Heart right ventricle (tissue), 16 donors: ENCODE measurements at regions not wholly inside any gene's neighbourhood (a gene's known extent, or its start where the extent isn't known, plus 50 kb on each side); places are given as distances from the start of the nearest gene placed in this dataset.

Source experiments
- ATAC-seq, 8 donors: fragments of 200-7000 bp; cut with Tn5 transposase; one replicate each; pipeline ENCODE4 v1.9.1; 2020; ENCODE audit warnings: mild to moderate bottlenecking in 8 of 8, moderate library complexity in 8 of 8, moderate number of reproducible peaks in 1 of 8
- DNase-seq, 2 donors: peaks; one replicate each; pipeline ENCODE4 v3.0.0-alpha.2; 2020
- H3K27ac ChIP-seq, 10 donors: fragments of 200-600 bp; sonication (generic) in 2 of 10; one replicate each; pipeline versions ENCODE4 v1.5.0 to v1.8.0; 2020 to 2022; ENCODE audit warnings: mild to moderate bottlenecking in 3 of 10
- H3K27me3 ChIP-seq, 7 donors: fragments of 200-600 bp; one replicate each; pipeline ENCODE4 v1.8.0; 2021 to 2022; ENCODE audit warnings: mild to moderate bottlenecking in 2 of 7
- H3K36me3 ChIP-seq, 9 donors: fragments of 200-600 bp; sonication (generic) in 1 of 9; one replicate each; pipeline versions ENCODE4 v1.5.0 to v1.8.0; 2020 to 2022; ENCODE audit warnings: mild to moderate bottlenecking in 2 of 9
- H3K4me1 ChIP-seq, 9 donors: fragments of 200-600 bp; sonication (generic) in 1 of 9; one replicate each; pipeline versions ENCODE4 v1.5.0 to v1.8.0; 2020 to 2022; ENCODE audit warnings: mild to moderate bottlenecking in 4 of 9
- H3K4me3 ChIP-seq, 10 donors: fragments of 200-600 bp; sonication (generic) in 2 of 10; one replicate each; pipeline versions ENCODE4 v1.5.0 to v1.8.0; 2020 to 2022; ENCODE audit warnings: mild to moderate bottlenecking in 7 of 10, moderate library complexity in 2 of 10
- H3K9me3 ChIP-seq, 11 donors: fragments of 200-600 bp in 10 of 11; sonication (generic) in 2 of 11; one replicate each; pipeline versions ENCODE4 v1.5.0 to v1.8.0; 2013 to 2022; ENCODE audit warnings: mild to moderate bottlenecking in 2 of 11, control low read depth in 1 of 11, moderate library complexity in 1 of 11
- WGBS, 2 donors: extraction: QIAGEN DNeasy Blood & Tissue Kit; methylation state at CpG; one replicate each; pipeline ENCODE4 v1.1.7; 2013; ENCODE audit warnings: inconsistent platforms in 1 of 2; 5-methylcytosine and 5-hydroxymethylcytosine counted together
- intact Hi-C, 10 donors: fragments of 100-400 bp; cut with DNase I; formaldehyde crosslinking; loops; one replicate each; pipeline versions ENCODE4 v1.11.1 to v1.14.2; 2022
- TF ChIP-seq, protein P1 (sequence below), 9 donors: fragments of 200-600 bp; sonication (generic) in 2 of 9; IDR thresholded peaks; one replicate each; pipeline versions ENCODE4 v1.5.0 to v1.8.0; 2021 to 2022; ENCODE audit warnings: antibody characterized with exemption in 9 of 9, mild to moderate bottlenecking in 5 of 9, moderate library complexity in 1 of 9
- donor health status: Arrhythmogenic right ventricular cardiomyopathy.
- donor health status: ischemic (EF 13 %, LVEDD 7.1; RV severe dilation, severe dysfunction).
- donor health status: healthy with polysubstance abuse.
- donor health status: DM: no; HTN: yes; CAD: no.
- donor health status: DM: no; HTN: no; CAD: no.
- donor health status: ischemic (EF 25% LVEDD 6.9; RV normal size, moderate dysfunction).
- donor health status: ischemic (EF 25% LVEDD 5.7; RV mildly dilated, moderate dysfunction).
- donor health status: healthy.
- donor health status: DM: yes; HTN: yes; CAD: no.
- donor health status: Ischemic cardiomyopathy.
- donor health status: ischemic (EF 35%, LVEDD 5.7; RV mildly dilated, moderate dysfunction).
- donor health status: nonischemic (EF 11% LVEDD 7.7; RV severe dilation, severe dysfunction).
- donor health status: DM: yes; HTN: yes; CAD: no.
- donor health status: PGD.
- donor health status: ischemic (EF 29% LVEDD 5.4; RV normal size, mild dysfunction).
- donor health status: nonischemic (EF 23%, LVEDD 6.1; RV moderate dilation, normal function).

DNA sequence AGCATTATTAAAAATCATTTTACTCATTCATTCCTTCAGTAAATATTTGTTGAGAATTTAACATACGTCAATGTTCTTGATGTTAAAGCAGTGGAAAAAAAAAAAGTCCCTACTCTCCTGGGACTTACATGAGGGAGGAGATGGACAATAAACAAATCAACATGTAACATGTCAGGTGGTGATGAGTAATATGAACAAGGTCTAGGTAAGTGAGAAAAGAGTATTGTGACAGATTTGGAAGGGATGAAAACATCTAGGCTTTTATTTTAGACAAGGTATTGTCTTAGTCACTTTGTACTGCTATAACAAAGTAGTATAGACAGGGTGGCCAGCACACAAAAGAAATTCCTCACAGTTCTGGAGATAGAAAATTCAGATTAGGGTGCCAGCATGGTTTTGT is 167.2 kb downstream of the FSCB start:
- no peaks in the 10 kb centered on the region for H3K4me1 ChIP-seq
- DNase-seq (no peak), ATAC-seq (no peak)
- H3K9me3 ChIP-seq: peaks cover 0 to 4% (median 0%) of the 10 kb centered on the region in 11 donors
- intact Hi-C loops: no loop called here
- no peaks in the 10 kb centered on the region for H3K27me3 ChIP-seq
- no peaks in the 10 kb centered on the region for H3K36me3 ChIP-seq
- WGBS, 2 donors: 90 to 98% methylated on average over 1 of the region's 1 CpG
- H3K4me3 ChIP-seq: no peak overlapping the region
- H3K27ac ChIP-seq: no peak overlapping the region
- TF ChIP-seq, protein P1, sequence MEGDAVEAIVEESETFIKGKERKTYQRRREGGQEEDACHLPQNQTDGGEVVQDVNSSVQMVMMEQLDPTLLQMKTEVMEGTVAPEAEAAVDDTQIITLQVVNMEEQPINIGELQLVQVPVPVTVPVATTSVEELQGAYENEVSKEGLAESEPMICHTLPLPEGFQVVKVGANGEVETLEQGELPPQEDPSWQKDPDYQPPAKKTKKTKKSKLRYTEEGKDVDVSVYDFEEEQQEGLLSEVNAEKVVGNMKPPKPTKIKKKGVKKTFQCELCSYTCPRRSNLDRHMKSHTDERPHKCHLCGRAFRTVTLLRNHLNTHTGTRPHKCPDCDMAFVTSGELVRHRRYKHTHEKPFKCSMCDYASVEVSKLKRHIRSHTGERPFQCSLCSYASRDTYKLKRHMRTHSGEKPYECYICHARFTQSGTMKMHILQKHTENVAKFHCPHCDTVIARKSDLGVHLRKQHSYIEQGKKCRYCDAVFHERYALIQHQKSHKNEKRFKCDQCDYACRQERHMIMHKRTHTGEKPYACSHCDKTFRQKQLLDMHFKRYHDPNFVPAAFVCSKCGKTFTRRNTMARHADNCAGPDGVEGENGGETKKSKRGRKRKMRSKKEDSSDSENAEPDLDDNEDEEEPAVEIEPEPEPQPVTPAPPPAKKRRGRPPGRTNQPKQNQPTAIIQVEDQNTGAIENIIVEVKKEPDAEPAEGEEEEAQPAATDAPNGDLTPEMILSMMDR (IDR thresholded peaks at IDR 0.05): no peak

GRCh38 chr14:44339231-44339630 is 167.9 kb downstream of the FSCB start:
- DNase-seq (no peak), ATAC-seq (no peak)
- TF ChIP-seq, protein P1 (IDR thresholded peaks at IDR 0.05): no peak
- no peak overlapping the region for H3K4me3 ChIP-seq
- intact Hi-C loops: no loop called here
- no peaks in the 10 kb centered on the region for H3K27me3 ChIP-seq
- H3K9me3 ChIP-seq: peaks cover 0 to 4% (median 0%) of the 10 kb centered on the region in 11 donors
- H3K36me3 ChIP-seq: no peaks in the 10 kb centered on the region
- H3K4me1 ChIP-seq: no peaks in the 10 kb centered on the region
- H3K27ac ChIP-seq: no peak overlapping the region

- DNase-seq: no peak
- Histone ChIP-seq H3K36me3 (no peaks in the 10 kb centered on the region), H3K4me3 (no peak overlapping the region), H3K9me3 (peaks cover 0 to 40% (median 3%) of the 10 kb centered on the region in 11 donors), H3K4me1 (no peaks in the 10 kb centered on the region), H3K27me3 (no peaks in the 10 kb centered on the region), H3K27ac (no peak overlapping the region)
- WGBS, 2 donors: 81 to 94% methylated on average over 2 of the region's 2 CpGs
- intact Hi-C loops: no loop called here
- TF ChIP-seq, protein P1 (IDR thresholded peaks at IDR 0.05): no peak
- ATAC-seq: no peak
These were observed 189.7 kb downstream of the FSCB start for GRCh38 chr14:44317441-44317746.

DNA sequence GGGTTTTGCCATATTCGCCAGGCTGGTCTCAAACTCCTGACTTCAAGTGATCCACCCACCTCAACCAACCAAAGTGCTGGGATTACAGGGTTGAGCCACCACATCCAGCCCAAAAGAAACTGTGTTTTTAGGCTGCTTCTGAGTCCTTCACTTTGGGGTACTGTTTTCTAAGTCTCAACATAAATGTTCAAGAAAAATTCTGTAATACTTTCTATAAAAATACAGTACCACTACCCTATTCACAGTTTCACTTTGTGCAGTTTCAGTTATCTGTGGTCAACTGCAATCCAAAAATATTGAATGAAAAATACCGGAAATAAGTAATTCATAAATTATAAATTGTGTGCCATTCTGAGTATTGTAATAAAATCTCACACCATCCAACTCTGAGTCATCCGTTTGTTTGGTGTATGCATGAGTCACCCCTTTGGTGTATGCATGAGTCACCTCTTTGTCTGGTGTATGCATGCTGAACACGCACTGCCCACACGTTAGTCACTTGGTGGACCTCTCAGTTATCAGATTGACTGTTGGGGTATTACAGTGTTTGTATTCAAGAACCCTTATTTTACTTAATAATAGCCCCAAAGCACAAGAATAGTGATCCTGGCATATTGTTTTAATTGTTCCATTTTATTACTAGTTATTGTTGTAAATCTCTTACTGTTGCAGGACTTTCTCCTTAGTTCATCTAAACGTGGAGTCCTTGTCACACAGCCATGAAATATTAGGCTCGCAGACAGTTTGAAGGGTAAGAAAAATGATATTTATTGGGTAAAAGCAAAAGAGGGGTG is 190.2 kb downstream of the FSCB start:
- Histone ChIP-seq H3K4me1 (no peaks in the 10 kb centered on the region), H3K27ac (no peak overlapping the region), H3K9me3 (peaks cover 0 to 40% (median 3%) of the 10 kb centered on the region in 11 donors), H3K4me3 (no peak overlapping the region), H3K36me3 (no peaks in the 10 kb centered on the region), H3K27me3 (no peaks in the 10 kb centered on the region)
- TF ChIP-seq, protein P1 (IDR thresholded peaks at IDR 0.05): no peak
- intact Hi-C loops: no loop called here
- ATAC-seq (no peak), DNase-seq (no peak)
- WGBS, 2 donors: 60 to 70% methylated on average over 7 of the region's 7 CpGs
